ENCODE measurements at regions not wholly inside any gene's neighbourhood (a gene's known extent, or its start where the extent isn't known, plus 50 kb on each side); places are given as distances from the start of the nearest gene placed in this dataset.

DNA sequence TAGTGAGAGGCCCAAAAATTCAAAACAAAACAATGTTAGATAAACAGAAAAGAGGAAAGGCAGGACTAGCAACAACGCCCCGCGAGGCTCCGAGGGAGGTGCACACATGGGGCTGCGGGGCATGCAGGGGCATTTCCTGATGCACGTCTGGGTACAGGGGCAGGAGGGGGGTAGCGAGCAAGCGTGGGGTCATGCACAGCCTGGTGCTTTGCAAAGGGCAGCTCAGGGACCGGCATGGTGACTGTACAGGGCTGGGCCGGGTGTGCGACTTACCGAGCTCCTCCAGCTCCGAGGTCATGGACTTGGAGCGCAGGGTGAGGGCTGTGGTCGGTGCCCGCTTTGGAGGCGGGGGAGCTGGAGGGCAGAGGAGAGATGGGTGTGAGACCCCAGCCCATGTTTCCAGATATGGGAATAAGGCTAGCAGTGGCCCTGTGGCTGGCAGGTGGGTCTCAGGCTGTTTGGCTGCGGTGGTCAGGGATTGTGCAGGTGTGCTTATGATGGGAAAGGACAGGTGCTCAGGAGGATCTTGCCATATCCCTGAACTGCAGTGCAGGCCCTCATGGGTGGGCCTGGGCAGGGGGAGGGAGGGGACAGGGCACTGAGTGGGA, 103.7 kb downstream of the CTTN start:
- no peak for DNase-seq

DNA sequence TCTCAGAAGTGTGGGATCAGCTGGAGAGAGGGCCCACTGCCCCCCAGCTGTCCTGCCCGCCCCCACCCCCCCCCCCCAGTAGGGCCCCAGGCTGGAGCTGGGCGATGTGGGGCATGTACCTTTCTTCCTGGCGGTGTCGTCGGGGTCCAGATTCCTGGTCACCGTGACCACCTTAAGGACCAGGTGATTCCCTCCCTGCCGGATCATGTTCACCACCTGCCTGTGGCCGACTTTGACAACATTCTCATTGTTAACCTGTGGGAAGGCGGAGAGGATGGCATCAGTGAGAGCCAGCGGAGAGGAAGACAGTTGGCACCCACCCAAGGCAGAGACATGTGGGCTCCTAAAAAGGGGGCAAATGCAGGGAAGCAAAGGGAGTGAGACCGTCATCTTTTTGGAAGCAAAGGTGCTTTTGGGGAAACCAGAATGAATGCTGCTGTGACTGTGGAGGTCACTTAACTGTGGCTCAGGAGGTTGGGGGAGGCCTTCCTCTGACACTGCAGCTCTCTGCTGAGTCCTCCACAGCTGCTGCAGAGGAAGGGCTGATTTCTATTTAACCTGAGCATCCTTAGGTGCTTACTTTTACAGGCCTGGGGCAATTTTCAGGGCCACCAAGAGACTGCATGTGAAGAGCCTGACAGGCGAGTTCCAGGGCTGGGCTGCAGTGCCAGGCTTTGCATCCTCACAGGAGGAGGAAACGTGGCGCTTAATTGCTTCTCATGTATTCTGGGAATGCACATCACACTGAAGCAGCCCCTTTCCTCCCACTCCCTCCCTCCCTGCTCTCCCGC, 104.5 kb downstream of the CTTN start:
- no peak for DNase-seq

- no peak for DNase-seq
Measured at GRCh38 chr11:70503468-70504221, 105.3 kb downstream of the CTTN start.

- no peak for DNase-seq
Measured at GRCh38 chr11:70504246-70505020, 106.1 kb downstream of the CTTN start.

- DNase-seq, result no peak
Measured at GRCh38 chr11:70505331-70505731, 107.0 kb downstream of the CTTN start.

GRCh38 chr11:70505761-70506657, 107.7 kb downstream of the CTTN start:
- DNase-seq, result no peak

DNA sequence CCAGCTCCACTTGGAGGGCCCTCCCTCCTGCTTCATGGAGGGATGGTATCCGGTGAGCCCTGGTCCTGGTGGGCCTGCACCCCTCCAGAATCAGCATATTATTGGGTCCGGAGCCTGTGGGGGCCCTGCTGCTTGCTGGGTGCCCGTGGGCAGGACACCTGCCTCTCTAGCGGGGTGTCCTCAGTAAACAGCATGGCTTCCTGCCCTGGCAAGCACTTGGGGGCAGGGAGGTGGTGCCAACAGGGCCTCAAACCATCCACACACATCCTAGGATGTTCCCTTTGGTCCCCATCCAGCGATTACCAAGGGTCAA, 108.3 kb downstream of the CTTN start:
- no peak for DNase-seq

GRCh38 chr11:70506986-70507385, 108.7 kb downstream of the CTTN start:
- no peak for DNase-seq

DNA sequence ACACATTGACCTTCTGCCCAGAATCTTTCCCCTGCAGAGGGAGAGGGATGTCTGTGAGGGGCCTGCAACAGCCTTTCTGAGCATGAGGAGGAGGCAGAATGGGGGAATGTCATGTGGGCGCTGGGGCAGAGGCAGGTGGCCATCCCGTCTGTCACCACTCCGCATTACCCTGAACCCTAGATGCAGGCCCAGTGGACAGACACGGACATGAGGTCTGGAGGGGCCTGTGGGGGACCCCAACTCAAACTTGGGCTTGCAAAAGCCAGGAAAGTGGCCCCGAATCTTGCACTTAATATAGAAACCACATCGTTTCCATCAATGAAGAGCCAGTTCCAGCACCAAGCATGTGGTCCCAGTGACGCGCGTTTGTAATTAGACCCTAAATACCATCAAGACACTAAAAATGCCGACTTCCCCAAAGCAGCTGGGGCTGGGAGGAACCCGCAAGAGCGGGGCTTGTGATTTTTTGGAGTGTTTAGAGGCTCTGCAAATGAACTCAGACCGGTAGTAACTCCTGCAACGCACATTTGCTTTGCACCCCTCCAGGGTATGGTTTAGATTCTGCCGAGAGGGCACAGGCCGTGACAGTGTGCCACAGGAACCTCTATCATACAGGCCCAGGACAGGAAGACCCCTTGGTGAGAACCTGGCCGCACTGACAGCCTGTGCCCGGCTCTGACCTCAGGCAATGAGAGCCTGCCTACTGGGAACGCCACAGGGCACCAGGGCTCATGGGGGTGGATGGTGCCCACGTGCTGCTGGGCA, 109.3 kb downstream of the CTTN start:
- DNase-seq, result no peak

GRCh38 chr11:70508231-70508480, 109.8 kb downstream of the CTTN start:
- DNase-seq, result no peak

- DNase-seq, result no peak
Measured at GRCh38 chr11:70509476-70509875, 111.1 kb downstream of the CTTN start.

GRCh38 chr11:70510106-70510505, 111.8 kb downstream of the CTTN start:
- DNase-seq, result no peak

- DNase-seq, result no peak
Measured at GRCh38 chr11:70510571-70510970, 112.2 kb downstream of the CTTN start.

DNA sequence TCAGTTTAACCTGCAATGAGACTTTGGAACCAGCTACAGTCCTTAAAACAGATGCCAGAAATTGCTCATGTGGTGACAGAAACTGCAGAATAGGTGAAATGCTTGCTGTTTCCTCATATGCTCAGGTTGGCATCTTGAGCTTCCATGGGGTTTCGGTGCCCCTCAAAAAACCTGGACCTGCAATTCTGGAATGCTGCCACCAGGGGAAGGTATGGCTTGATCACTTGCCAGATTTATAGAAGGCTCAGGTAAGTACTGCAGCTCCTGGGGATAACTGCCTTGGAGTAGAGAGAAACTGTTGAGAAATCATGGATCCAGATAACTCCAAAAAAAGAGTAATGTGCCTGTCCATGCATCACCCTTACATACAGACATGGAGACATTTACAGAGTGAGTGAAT, 113.0 kb downstream of the CTTN start:
- no peak for DNase-seq

GRCh38 chr11:70512716-70513115, 114.4 kb downstream of the CTTN start:
- DNase-seq, result no peak

DNA sequence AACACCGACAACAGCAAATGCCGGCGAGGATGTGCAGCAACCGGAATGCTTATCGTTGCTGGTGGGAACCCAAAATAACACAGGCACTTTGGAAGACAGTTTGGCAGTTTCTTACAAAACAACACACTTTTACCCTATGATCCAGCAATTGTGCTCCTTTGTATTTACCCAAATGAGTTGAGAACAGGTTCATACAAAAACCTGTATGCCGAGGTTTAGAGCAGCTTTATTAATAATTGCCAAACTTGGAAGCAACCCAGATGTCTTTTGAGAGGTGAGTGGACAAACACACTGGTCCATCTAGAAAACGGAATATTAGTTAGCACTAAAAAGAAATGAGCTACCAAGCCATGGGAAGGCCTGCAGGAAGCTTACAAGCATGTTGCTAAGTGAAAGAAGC, 118.9 kb downstream of the CTTN start:
- DNase-seq, result no peak

GRCh38 chr11:70517988-70518907, 119.9 kb downstream of the CTTN start:
- DNase-seq, result no peak

- no peak for DNase-seq
Measured at GRCh38 chr11:70519117-70519516, 120.8 kb downstream of the CTTN start.

GRCh38 chr11:70521475-70522308, 123.4 kb downstream of the CTTN start:
- DNase-seq, result no peak

- no peak for DNase-seq
Measured at GRCh38 chr11:70522309-70522592, 123.9 kb downstream of the CTTN start.
